RWPE2 (cell line): ENCODE measurements at regions not wholly inside any gene's neighbourhood (a gene's known extent, or its start where the extent isn't known, plus 50 kb on each side); places are given as distances from the start of the nearest gene placed in this dataset.
"Not testable (repeated sequence)": the region's sequence is repeated elsewhere in the genome, so short reads cannot be mapped to it uniquely, and the experiment has no call there.

Experiments
- ATAC-seq: fragments of 200-7000 bp; cut with Tn5 transposase; 3 replicates; pipeline ENCODE4 v1.9.1; 2021; ENCODE audit warnings: low read depth
- DNase-seq: peaks from one replicate; pipeline ENCODE4 v3.0.0-alpha.2; 2020; ENCODE audit warnings: low spot score
- H3K27ac ChIP-seq: fragments of 450-650 bp; 2 replicates; pipeline ENCODE4 v1.5.1; 2017; ENCODE audit warnings: mild to moderate bottlenecking; ENCODE audit not compliant: poor library complexity, severe bottlenecking
- H3K27me3 ChIP-seq: fragments of 250-450 bp; sonication (Bioruptor Pico); 2 replicates; pipeline ENCODE4 v1.5.1; 2021; ENCODE audit warnings: mild to moderate bottlenecking, moderate library complexity; ENCODE audit not compliant: insufficient read depth, poor library complexity, severe bottlenecking
- H3K36me3 ChIP-seq: fragments of 250-450 bp; sonication (Bioruptor Pico); 2 replicates; pipeline ENCODE4 v1.5.1; 2020; ENCODE audit warnings: low read depth, mild to moderate bottlenecking, moderate library complexity
- H3K4me1 ChIP-seq: fragments of 250-450 bp; sonication (Bioruptor Pico); 2 replicates; pipeline ENCODE4 v1.5.1; 2021; ENCODE audit warnings: mild to moderate bottlenecking, moderate library complexity; ENCODE audit not compliant: insufficient read depth, poor library complexity, severe bottlenecking
- H3K4me3 ChIP-seq: fragments of 250-450 bp; sonication (Bioruptor Pico); 2 replicates; pipeline ENCODE4 v1.5.1; 2021; ENCODE audit warnings: mild to moderate bottlenecking, moderate library complexity; ENCODE audit not compliant: severe bottlenecking
- H3K9me3 ChIP-seq: fragments of 250-450 bp; sonication (Bioruptor Pico); 2 replicates; pipeline ENCODE4 v1.5.1; 2021; ENCODE audit warnings: mild to moderate bottlenecking, moderate library complexity; ENCODE audit not compliant: severe bottlenecking
- CTCF ChIP-seq: fragments of 450-650 bp; IDR thresholded peaks from one replicate; pipeline ENCODE4 v1.5.1; 2017; ENCODE audit warnings: mild to moderate bottlenecking, moderate library complexity; ENCODE audit not compliant: poor library complexity, severe bottlenecking

- H3K27me3 ChIP-seq, result no peaks in the 10 kb centered on the region
- TF ChIP-seq CTCF, result no peak
- H3K36me3 ChIP-seq, result no peaks in the 10 kb centered on the region
- no peaks in the 10 kb centered on the region for H3K4me1 ChIP-seq
- H3K4me3 ChIP-seq, result no peak overlapping the region
- DNase-seq (no peak), ATAC-seq (no peak)
- H3K27ac ChIP-seq, result no peak overlapping the region
- no peaks in the 10 kb centered on the region for H3K9me3 ChIP-seq
Measured at GRCh38 chr1:10880063-10880462, 83.6 kb upstream of the CASZ1 start.

- no peaks in the 10 kb centered on the region for H3K27me3 ChIP-seq
- no peak overlapping the region for H3K4me3 ChIP-seq
- TF ChIP-seq CTCF, result no peak
- H3K27ac ChIP-seq, result no peak overlapping the region
- no peaks in the 10 kb centered on the region for H3K9me3 ChIP-seq
- H3K36me3 ChIP-seq, result no peaks in the 10 kb centered on the region
- ATAC-seq, result no peak
- H3K4me1 ChIP-seq, result no peaks in the 10 kb centered on the region
- no peak for DNase-seq
Measured at GRCh38 chr1:10881046-10881445, 84.6 kb upstream of the CASZ1 start.

GRCh38 chr1:10882069-10882468 lies 85.6 kb upstream of the CASZ1 start:
- Histone ChIP-seq H3K36me3 (no peaks in the 10 kb centered on the region), H3K4me1 (no peaks in the 10 kb centered on the region), H3K4me3 (no peak overlapping the region), H3K27me3 (no peaks in the 10 kb centered on the region), H3K9me3 (no peaks in the 10 kb centered on the region), H3K27ac (no peak overlapping the region)
- no peak for ATAC-seq
- DNase-seq, result no peak
- no peak for TF ChIP-seq CTCF

- not testable (repeated sequence) for H3K4me1 ChIP-seq, H3K36me3 ChIP-seq, H3K4me3 ChIP-seq, H3K27me3 ChIP-seq, H3K9me3 ChIP-seq, ATAC-seq, H3K27ac ChIP-seq, DNase-seq
Measured at GRCh38 chr1:10887032-10887431, 90.6 kb upstream of the CASZ1 start.

- no peak overlapping the region for H3K27ac ChIP-seq
- no peaks in the 10 kb centered on the region for H3K36me3 ChIP-seq
- no peaks in the 10 kb centered on the region for H3K9me3 ChIP-seq
- TF ChIP-seq CTCF, result no peak
- H3K27me3 ChIP-seq, result no peaks in the 10 kb centered on the region
- DNase-seq (no peak), ATAC-seq (no peak)
- H3K4me3 ChIP-seq, result no peak overlapping the region
- peaks cover 5% of the 10 kb centered on the region for H3K4me1 ChIP-seq
Measured at GRCh38 chr1:10888291-10888690, 91.8 kb upstream of the CASZ1 start.
